IPS-NIHi7 (cell line): ENCODE measurements at regions not wholly inside any gene's neighbourhood (a gene's known extent, or its start where the extent isn't known, plus 50 kb on each side); places are given as distances from the start of the nearest gene placed in this dataset.
A peak's percentile ranks its signal among the peaks of the same experiment; 100 is the strongest.

ENCODE experiments used
- DNase-seq: peaks from one replicate; pipeline ENCODE4 v3.0.0; 2012; ENCODE audit warnings: mixed read lengths; ENCODE audit errors: extremely low spot score

GRCh38 chr10:3523309-3524050 is 261.5 kb downstream of the KLF6 start:
- no peak for DNase-seq

GRCh38 chr10:3516923-3517255 is 268.1 kb downstream of the KLF6 start:
- DNase-seq = no peak

GRCh38 chr10:3516234-3516922 is 268.6 kb downstream of the KLF6 start:
- DNase-seq = no peak

- no peak for DNase-seq
Measured at GRCh38 chr10:3514691-3515090, 270.3 kb downstream of the KLF6 start.

- DNase-seq = peak; percentile 34
Measured at GRCh38 chr10:3512263-3512662, 272.7 kb downstream of the KLF6 start.

GRCh38 chr10:3511483-3511882 is 273.5 kb downstream of the KLF6 start:
- DNase-seq = no peak

GRCh38 chr10:3510741-3511140 is 274.3 kb downstream of the KLF6 start:
- DNase-seq = no peak

GRCh38 chr10:3509355-3509754 is 275.7 kb downstream of the KLF6 start:
- no peak for DNase-seq

- DNase-seq = no peak
Measured at GRCh38 chr10:3503299-3503698, 281.7 kb downstream of the KLF6 start.

GRCh38 chr10:3502673-3503072 is 282.3 kb downstream of the KLF6 start:
- no peak for DNase-seq

GRCh38 chr10:3500408-3500856 is 284.6 kb downstream of the KLF6 start:
- DNase-seq = peak; percentile 54

GRCh38 chr10:3499120-3499519 is 285.9 kb downstream of the KLF6 start:
- DNase-seq = no peak

- no peak for DNase-seq
Measured at GRCh38 chr10:3497581-3497980, 287.4 kb downstream of the KLF6 start.

GRCh38 chr10:3496138-3496537 is 288.9 kb downstream of the KLF6 start:
- DNase-seq = no peak

- DNase-seq = no peak
Measured at GRCh38 chr10:3495281-3495680, 289.7 kb downstream of the KLF6 start.

- no peak for DNase-seq
Measured at GRCh38 chr10:3494838-3495230, 290.2 kb downstream of the KLF6 start.

- no peak for DNase-seq
Measured at GRCh38 chr10:3494131-3494837, 290.7 kb downstream of the KLF6 start.

GRCh38 chr10:3493621-3494020 is 291.4 kb downstream of the KLF6 start:
- DNase-seq = no peak

- no peak for DNase-seq
Measured at GRCh38 chr10:3491571-3491970, 293.4 kb downstream of the KLF6 start.

GRCh38 chr10:3487228-3487627 is 297.8 kb downstream of the KLF6 start:
- no peak for DNase-seq

- peak; percentile 88 for DNase-seq
Measured at GRCh38 chr10:3486346-3487065, 298.5 kb downstream of the KLF6 start.

- DNase-seq = no peak
Measured at GRCh38 chr10:3485057-3485686, 299.8 kb downstream of the KLF6 start.
